ENCODE measurements at regions not wholly inside any gene's neighbourhood (a gene's known extent, or its start where the extent isn't known, plus 50 kb on each side); places are given as distances from the start of the nearest gene placed in this dataset.

- no peaks in the 10 kb centered on the region for H3K36me3 ChIP-seq (ENCODE audit: insufficient read depth, low read length, poor library complexity, severe bottlenecking)
- H3K27ac ChIP-seq (ENCODE audit: low read depth, low read length, poor library complexity, severe bottlenecking): peak overlapping the region; percentile 82
- H3K9me3 ChIP-seq (ENCODE audit: low read depth, low read length, poor library complexity, severe bottlenecking): no peaks in the 10 kb centered on the region
- ChIA-PET CTCF (no interaction called here), POLR2A (ENCODE audit: low non-redundant PET) (no interaction called here)
- no peak overlapping the region for H3K4me3 ChIP-seq (ENCODE audit: low read depth, low read length, poor library complexity, severe bottlenecking)
- peaks cover 72% of the 10 kb centered on the region for H3K4me1 ChIP-seq (ENCODE audit: insufficient read depth, low read length, poor library complexity, severe bottlenecking)
- intact Hi-C loops (cut with micrococcal nuclease; ENCODE audit: unreplicated experiment): loop anchor here (5.0 to 10.0 kb wide), 3 partner anchors 133 to 390 kb away; no protein-coding TSS in a partner anchor
- no peaks in the 10 kb centered on the region for H3K27me3 ChIP-seq (replicated peaks; ENCODE audit: insufficient read depth, low read depth, low read length, poor library complexity)
- BruUV-seq (replicated peaks): no TSS peak
- DNase-seq (ENCODE audit: low spot score): no peak
- no peak for TF ChIP-seq EZH2 (IDR thresholded peaks at IDR 0.05; ENCODE audit: borderline replicate concordance, low read depth, low read length, poor library complexity, severe bottlenecking)
- no peak for TF ChIP-seq CTCF (conservative IDR thresholded peaks at IDR 0.05; ENCODE audit: low read depth, low read length)
Observed at GRCh38 chr2:39514825-39515224, 77.7 kb upstream of the MAP4K3 start.

GRCh38 chr2:39515273-39515896 is 78.3 kb upstream of the MAP4K3 start:
- no TSS peak for BruUV-seq (replicated peaks)
- no peaks in the 10 kb centered on the region for H3K36me3 ChIP-seq (ENCODE audit: insufficient read depth, low read length, poor library complexity, severe bottlenecking)
- H3K27me3 ChIP-seq (replicated peaks; ENCODE audit: insufficient read depth, low read depth, low read length, poor library complexity): no peaks in the 10 kb centered on the region
- peaks cover 72% of the 10 kb centered on the region for H3K4me1 ChIP-seq (ENCODE audit: insufficient read depth, low read length, poor library complexity, severe bottlenecking)
- intact Hi-C loops (cut with micrococcal nuclease; ENCODE audit: unreplicated experiment): loop anchor here (10.0 kb wide), 2 partner anchors 319 to 389 kb away; no protein-coding TSS in a partner anchor
- no peak overlapping the region for H3K4me3 ChIP-seq (ENCODE audit: low read depth, low read length, poor library complexity, severe bottlenecking)
- DNase-seq (ENCODE audit: low spot score): no peak
- H3K27ac ChIP-seq (ENCODE audit: low read depth, low read length, poor library complexity, severe bottlenecking): peak overlapping the region; percentile 82
- TF ChIP-seq CTCF (conservative IDR thresholded peaks at IDR 0.05; ENCODE audit: low read depth, low read length) (no peak), EZH2 (IDR thresholded peaks at IDR 0.05; ENCODE audit: borderline replicate concordance, low read depth, low read length, poor library complexity, severe bottlenecking) (no peak)
- POLR2A ChIA-PET (ENCODE audit: low non-redundant PET): no interaction called here
- CTCF ChIA-PET: interaction anchor here (1.4 kb wide), 1 partner anchor 182 kb away, joined by 11 read pairs; no protein-coding TSS in a partner anchor
- H3K9me3 ChIP-seq (ENCODE audit: low read depth, low read length, poor library complexity, severe bottlenecking): no peaks in the 10 kb centered on the region

- BruUV-seq (replicated peaks): no TSS peak
- peak overlapping the region; percentile 82 for H3K27ac ChIP-seq (ENCODE audit: low read depth, low read length, poor library complexity, severe bottlenecking)
- H3K4me1 ChIP-seq (ENCODE audit: insufficient read depth, low read length, poor library complexity, severe bottlenecking): peaks cover 72% of the 10 kb centered on the region
- POLR2A ChIA-PET (ENCODE audit: low non-redundant PET): no interaction called here
- H3K36me3 ChIP-seq (ENCODE audit: insufficient read depth, low read length, poor library complexity, severe bottlenecking): no peaks in the 10 kb centered on the region
- intact Hi-C loops (cut with micrococcal nuclease; ENCODE audit: unreplicated experiment): loop anchor here (1.0 to 10.0 kb wide), 4 partner anchors 181 to 389 kb away; no protein-coding TSS in a partner anchor
- no peak for TF ChIP-seq EZH2 (IDR thresholded peaks at IDR 0.05; ENCODE audit: borderline replicate concordance, low read depth, low read length, poor library complexity, severe bottlenecking)
- TF ChIP-seq CTCF (conservative IDR thresholded peaks at IDR 0.05; ENCODE audit: low read depth, low read length): no peak
- no peaks in the 10 kb centered on the region for H3K9me3 ChIP-seq (ENCODE audit: low read depth, low read length, poor library complexity, severe bottlenecking)
- CTCF ChIA-PET: interaction anchor here (1.4 to 1.5 kb wide), 2 partner anchors 181 to 215 kb away, joined by 5 to 11 read pairs; no protein-coding TSS in a partner anchor
- no peaks in the 10 kb centered on the region for H3K27me3 ChIP-seq (replicated peaks; ENCODE audit: insufficient read depth, low read depth, low read length, poor library complexity)
- no peak for DNase-seq (ENCODE audit: low spot score)
- no peak overlapping the region for H3K4me3 ChIP-seq (ENCODE audit: low read depth, low read length, poor library complexity, severe bottlenecking)
Observed at GRCh38 chr2:39515897-39516346, 78.8 kb upstream of the MAP4K3 start.

Data from A673 (cell line).